Central memory CD8-positive, alpha-beta T cell (primary cell): ENCODE measurements at regions not wholly inside any gene's neighbourhood (a gene's known extent, or its start where the extent isn't known, plus 50 kb on each side); places are given as distances from the start of the nearest gene placed in this dataset.

Experiments
- ATAC-seq: fragments of 150-1000 bp; cut with Tn5 transposase; replicated peaks from 2 replicates; pipeline ENCODE4 v1.10.0; 2022; ENCODE audit warnings: mild to moderate bottlenecking, moderate FRiP score, moderate number of reproducible peaks; ENCODE audit not compliant: poor library complexity, severe bottlenecking; ENCODE audit errors: extremely low read depth
- DNase-seq, 2 donors: peaks; one replicate each; pipeline ENCODE4 v3.0.0; 2021; ENCODE audit warnings: low spot score in 2 of 2
- H3K27ac Mint-ChIP-seq: one replicate; pipeline ENCODE4 v1.8.0; 2022; ENCODE audit warnings: low read depth, mild to moderate bottlenecking, moderate library complexity, mixed read lengths
- H3K27me3 Mint-ChIP-seq: one replicate; pipeline ENCODE4 v1.8.0; 2022; ENCODE audit warnings: mixed read lengths
- H3K36me3 Mint-ChIP-seq: one replicate; pipeline ENCODE4 v1.8.0; 2022; ENCODE audit warnings: mild to moderate bottlenecking, moderate library complexity, mixed read lengths; ENCODE audit not compliant: insufficient read depth
- H3K4me1 Mint-ChIP-seq: one replicate; pipeline ENCODE4 v1.8.0; 2022; ENCODE audit warnings: mixed read lengths
- H3K4me3 Mint-ChIP-seq: one replicate; pipeline ENCODE4 v1.8.0; 2022; ENCODE audit warnings: mild to moderate bottlenecking, moderate library complexity, mixed read lengths
- H3K9me3 Mint-ChIP-seq: one replicate; pipeline ENCODE4 v1.8.0; 2022; ENCODE audit warnings: mixed read lengths

GRCh38 chr7:28361551-28361950, 50.8 kb upstream of the CREB5 start:
- no peak for DNase-seq
- Mint-ChIP-seq H3K4me1 (no peaks in the 10 kb centered on the region), H3K9me3 (peaks cover 10% of the 10 kb centered on the region), H3K4me3 (no peak overlapping the region), H3K36me3 (no peaks in the 10 kb centered on the region), H3K27ac (no peak overlapping the region), H3K27me3 (no peaks in the 10 kb centered on the region)
- ATAC-seq: no peak

GRCh38 chr7:28362182-28362581, 50.1 kb upstream of the CREB5 start:
- DNase-seq (no peak), ATAC-seq (no peak)
- peaks cover 10% of the 10 kb centered on the region for H3K9me3 Mint-ChIP-seq
- H3K36me3 Mint-ChIP-seq: no peaks in the 10 kb centered on the region
- H3K27me3 Mint-ChIP-seq: peaks cover 6% of the 10 kb centered on the region
- H3K4me3 Mint-ChIP-seq: no peak overlapping the region
- no peaks in the 10 kb centered on the region for H3K4me1 Mint-ChIP-seq
- no peak overlapping the region for H3K27ac Mint-ChIP-seq
